ENCODE measurements at regions not wholly inside any gene's neighbourhood (a gene's known extent, or its start where the extent isn't known, plus 50 kb on each side); places are given as distances from the start of the nearest gene placed in this dataset.
"Not testable (repeated sequence)": the region's sequence is repeated elsewhere in the genome, so short reads cannot be mapped to it uniquely, and the experiment has no call there.

GRCh38 chr10:55518416-55518815 lies 717.4 kb upstream of the PCDH15 start:
- H3K9ac ChIP-seq (ENCODE audit: low read depth, low read length); H3K9me3 ChIP-seq (ENCODE audit: control insufficient read depth, insufficient read depth, low read length); H3K36me3 ChIP-seq (ENCODE audit: insufficient read depth, low read length); H3K4me1 ChIP-seq (ENCODE audit: insufficient read depth, low read length): not testable (repeated sequence)

- Histone ChIP-seq H3K9me3 (ENCODE audit: control insufficient read depth, insufficient read depth, low read length) (no peaks in the 10 kb centered on the region), H3K36me3 (ENCODE audit: insufficient read depth, low read length) (no peaks in the 10 kb centered on the region), H3K9ac (ENCODE audit: low read depth, low read length) (no peak overlapping the region), H3K4me1 (ENCODE audit: insufficient read depth, low read length) (no peaks in the 10 kb centered on the region)
Measured at GRCh38 chr10:55509168-55509567, 708.1 kb upstream of the PCDH15 start.

- Histone ChIP-seq H3K4me1 (ENCODE audit: insufficient read depth, low read length) (no peaks in the 10 kb centered on the region), H3K9me3 (ENCODE audit: control insufficient read depth, insufficient read depth, low read length) (no peaks in the 10 kb centered on the region), H3K9ac (ENCODE audit: low read depth, low read length) (no peak overlapping the region), H3K36me3 (ENCODE audit: insufficient read depth, low read length) (no peaks in the 10 kb centered on the region)
Measured at GRCh38 chr10:55500931-55501559, 700.0 kb upstream of the PCDH15 start.

GRCh38 chr10:55497893-55498499 lies 697.0 kb upstream of the PCDH15 start:
- no peaks in the 10 kb centered on the region for H3K36me3 ChIP-seq (ENCODE audit: insufficient read depth, low read length)
- H3K9ac ChIP-seq (ENCODE audit: low read depth, low read length), result no peak overlapping the region
- H3K9me3 ChIP-seq (ENCODE audit: control insufficient read depth, insufficient read depth, low read length), result no peaks in the 10 kb centered on the region
- H3K4me1 ChIP-seq (ENCODE audit: insufficient read depth, low read length), result no peaks in the 10 kb centered on the region

- no peaks in the 10 kb centered on the region for H3K36me3 ChIP-seq (ENCODE audit: insufficient read depth, low read length)
- H3K4me1 ChIP-seq (ENCODE audit: insufficient read depth, low read length), result no peaks in the 10 kb centered on the region
- H3K9ac ChIP-seq (ENCODE audit: low read depth, low read length), result no peak overlapping the region
- no peaks in the 10 kb centered on the region for H3K9me3 ChIP-seq (ENCODE audit: control insufficient read depth, insufficient read depth, low read length)
Measured at GRCh38 chr10:55495555-55495954, 694.5 kb upstream of the PCDH15 start.

- Histone ChIP-seq H3K4me1 (ENCODE audit: insufficient read depth, low read length) (no peaks in the 10 kb centered on the region), H3K36me3 (ENCODE audit: insufficient read depth, low read length) (no peaks in the 10 kb centered on the region), H3K9ac (ENCODE audit: low read depth, low read length) (no peak overlapping the region), H3K9me3 (ENCODE audit: control insufficient read depth, insufficient read depth, low read length) (no peaks in the 10 kb centered on the region)
Measured at GRCh38 chr10:55491712-55492111, 690.7 kb upstream of the PCDH15 start.

GRCh38 chr10:55485827-55486226 lies 684.8 kb upstream of the PCDH15 start:
- H3K9me3 ChIP-seq (ENCODE audit: control insufficient read depth, insufficient read depth, low read length), result peaks cover 2% of the 10 kb centered on the region

GRCh38 chr10:55476129-55476528 lies 675.1 kb upstream of the PCDH15 start:
- H3K9ac ChIP-seq (ENCODE audit: low read depth, low read length), result no peak overlapping the region
- no peaks in the 10 kb centered on the region for H3K36me3 ChIP-seq (ENCODE audit: insufficient read depth, low read length)
- H3K9me3 ChIP-seq (ENCODE audit: control insufficient read depth, insufficient read depth, low read length), result no peaks in the 10 kb centered on the region; the same call in 1 of the 2 replicates
- H3K4me1 ChIP-seq (ENCODE audit: insufficient read depth, low read length), result no peaks in the 10 kb centered on the region

More at GRCh38 chr10:55485827-55486226, 684.8 kb upstream of the PCDH15 start:
- Histone ChIP-seq H3K4me1 (ENCODE audit: insufficient read depth, low read length) (no peaks in the 10 kb centered on the region), H3K36me3 (ENCODE audit: insufficient read depth, low read length) (no peaks in the 10 kb centered on the region), H3K9ac (ENCODE audit: low read depth, low read length) (no peak overlapping the region)

GRCh38 chr10:55474258-55474657 lies 673.2 kb upstream of the PCDH15 start:
- Histone ChIP-seq H3K36me3 (ENCODE audit: insufficient read depth, low read length) (no peaks in the 10 kb centered on the region), H3K9me3 (ENCODE audit: control insufficient read depth, insufficient read depth, low read length) (no peaks in the 10 kb centered on the region), H3K9ac (ENCODE audit: low read depth, low read length) (no peak overlapping the region), H3K4me1 (ENCODE audit: insufficient read depth, low read length) (no peaks in the 10 kb centered on the region)

GRCh38 chr10:55470840-55471239 lies 669.8 kb upstream of the PCDH15 start:
- Histone ChIP-seq H3K9me3 (ENCODE audit: control insufficient read depth, insufficient read depth, low read length) (no peaks in the 10 kb centered on the region), H3K4me1 (ENCODE audit: insufficient read depth, low read length) (no peaks in the 10 kb centered on the region), H3K36me3 (ENCODE audit: insufficient read depth, low read length) (no peaks in the 10 kb centered on the region), H3K9ac (ENCODE audit: low read depth, low read length) (no peak overlapping the region)

GRCh38 chr10:55466806-55467504 lies 665.9 kb upstream of the PCDH15 start:
- Histone ChIP-seq H3K4me1 (ENCODE audit: insufficient read depth, low read length) (no peaks in the 10 kb centered on the region), H3K9ac (ENCODE audit: low read depth, low read length) (no peak overlapping the region), H3K36me3 (ENCODE audit: insufficient read depth, low read length) (no peaks in the 10 kb centered on the region), H3K9me3 (ENCODE audit: control insufficient read depth, insufficient read depth, low read length) (no peaks in the 10 kb centered on the region)

GRCh38 chr10:55464083-55464482 lies 663.1 kb upstream of the PCDH15 start:
- Histone ChIP-seq H3K9me3 (ENCODE audit: control insufficient read depth, insufficient read depth, low read length) (no peaks in the 10 kb centered on the region), H3K4me1 (ENCODE audit: insufficient read depth, low read length) (no peaks in the 10 kb centered on the region), H3K9ac (ENCODE audit: low read depth, low read length) (no peak overlapping the region), H3K36me3 (ENCODE audit: insufficient read depth, low read length) (no peaks in the 10 kb centered on the region)

- Histone ChIP-seq H3K9ac (ENCODE audit: low read depth, low read length) (no peak overlapping the region), H3K4me1 (ENCODE audit: insufficient read depth, low read length) (peaks cover 6% of the 10 kb centered on the region; the same call in 1 of the 2 replicates), H3K36me3 (ENCODE audit: insufficient read depth, low read length) (no peaks in the 10 kb centered on the region), H3K9me3 (ENCODE audit: control insufficient read depth, insufficient read depth, low read length) (no peaks in the 10 kb centered on the region)
Measured at GRCh38 chr10:55460008-55460407, 659.0 kb upstream of the PCDH15 start.

GRCh38 chr10:55449981-55450380 lies 649.0 kb upstream of the PCDH15 start:
- Histone ChIP-seq H3K4me1 (ENCODE audit: insufficient read depth, low read length) (no peaks in the 10 kb centered on the region), H3K36me3 (ENCODE audit: insufficient read depth, low read length) (no peaks in the 10 kb centered on the region), H3K9me3 (ENCODE audit: control insufficient read depth, insufficient read depth, low read length) (no peaks in the 10 kb centered on the region), H3K9ac (ENCODE audit: low read depth, low read length) (no peak overlapping the region)

GRCh38 chr10:55446441-55447002 lies 645.5 kb upstream of the PCDH15 start:
- no peaks in the 10 kb centered on the region for H3K4me1 ChIP-seq (ENCODE audit: insufficient read depth, low read length)

More at GRCh38 chr10:55446441-55447002, 645.5 kb upstream of the PCDH15 start:
- Histone ChIP-seq H3K9ac (ENCODE audit: low read depth, low read length) (no peak overlapping the region), H3K36me3 (ENCODE audit: insufficient read depth, low read length) (no peaks in the 10 kb centered on the region), H3K9me3 (ENCODE audit: control insufficient read depth, insufficient read depth, low read length) (no peaks in the 10 kb centered on the region)
